ENCODE measurements at regions not wholly inside any gene's neighbourhood (a gene's known extent, or its start where the extent isn't known, plus 50 kb on each side); places are given as distances from the start of the nearest gene placed in this dataset.
A peak's percentile ranks its signal among the peaks of the same experiment; 100 is the strongest.

DNA sequence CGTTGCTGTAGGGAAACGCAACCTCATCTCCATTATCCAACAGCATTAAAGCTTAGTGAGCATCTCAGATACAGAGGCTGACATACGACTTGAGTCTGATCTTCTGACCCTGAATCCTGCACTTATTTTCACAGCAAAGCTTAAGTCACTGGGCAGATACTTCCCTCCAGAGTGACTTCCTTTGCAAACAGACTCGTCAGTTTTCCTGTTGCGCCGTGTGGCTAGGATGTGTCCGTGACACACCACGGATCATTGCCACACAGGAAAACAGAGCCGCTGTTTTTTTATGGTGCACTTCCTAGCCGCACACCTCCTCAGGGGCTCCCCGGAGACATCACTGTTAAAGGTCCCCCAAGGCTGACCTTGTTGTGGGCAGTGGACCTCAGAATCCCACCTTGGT lies 94.9 kb upstream of the MKI67 start:
- no peak for DNase-seq (ENCODE audit: extremely low read depth in 1 of 2, low read depth in 1 of 2)

DNA sequence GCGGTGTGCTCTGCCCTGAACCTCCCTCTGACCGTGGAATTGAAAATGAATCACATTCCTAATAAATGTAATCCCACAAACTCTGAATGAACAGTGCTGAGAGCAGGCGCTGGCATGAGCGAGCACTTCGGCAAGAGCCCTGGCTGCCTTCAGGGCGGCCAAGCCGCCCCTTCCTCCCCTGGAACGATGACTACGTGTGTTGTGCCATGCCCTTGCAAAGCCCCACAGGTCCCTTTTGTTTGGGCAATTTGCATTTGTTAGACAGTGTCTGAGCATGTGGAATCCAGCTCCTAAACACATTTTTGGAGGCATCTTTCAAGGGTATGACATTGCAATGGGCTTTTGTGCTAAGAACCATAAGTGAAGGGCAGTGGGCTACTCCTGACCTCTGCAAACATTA lies 95.6 kb upstream of the MKI67 start:
- DNase-seq (ENCODE audit: extremely low read depth in 1 of 2, low read depth in 1 of 2) = no peak

DNA sequence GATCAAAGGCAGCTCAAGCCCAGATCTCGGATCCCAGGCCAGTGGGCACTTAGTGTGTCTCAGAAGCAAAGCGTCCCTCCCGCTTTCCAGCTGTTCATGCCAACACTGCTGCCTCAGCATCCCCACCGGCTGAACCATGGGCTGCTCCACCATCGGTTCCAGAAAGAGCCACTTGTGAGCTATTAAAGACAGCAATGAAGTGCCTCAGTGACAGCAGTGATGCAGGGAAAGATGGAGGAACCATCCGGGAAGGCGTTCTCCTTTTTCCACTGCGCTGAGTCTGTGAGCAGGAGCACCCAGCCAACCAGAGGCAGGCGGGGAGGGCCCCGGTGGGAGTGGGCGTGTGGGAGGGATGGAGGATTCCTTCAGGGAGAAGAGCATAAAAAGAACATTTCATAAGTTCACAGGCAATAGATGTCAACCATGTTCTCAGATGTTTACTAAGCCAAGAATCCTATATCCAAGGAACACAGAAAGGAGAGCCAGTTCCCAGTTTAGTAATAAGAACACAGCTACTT lies 96.2 kb upstream of the MKI67 start:
- DNase-seq (ENCODE audit: extremely low read depth in 1 of 2, low read depth in 1 of 2) = no peak

DNA sequence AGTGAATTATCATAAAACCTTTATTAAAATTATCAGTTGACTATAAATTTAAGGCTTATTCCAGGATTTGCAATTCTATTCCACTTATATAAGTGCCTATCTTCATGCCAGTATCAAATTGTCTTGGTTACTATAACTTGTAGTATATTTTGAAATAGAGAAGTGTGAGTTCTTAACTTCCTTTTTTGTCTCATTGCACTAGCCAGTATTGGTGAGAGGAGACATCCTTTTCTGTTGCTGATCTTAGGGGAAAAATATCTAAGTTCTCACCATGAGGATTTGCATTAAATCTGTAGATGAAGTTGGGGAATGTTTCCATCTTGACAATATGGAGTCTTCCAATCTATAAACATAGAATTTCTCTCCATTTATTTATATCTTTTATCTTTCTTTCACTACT lies 104.2 kb upstream of the MKI67 start:
- DNase-seq (ENCODE audit: extremely low read depth in 1 of 2, low read depth in 1 of 2) = no peak

DNA sequence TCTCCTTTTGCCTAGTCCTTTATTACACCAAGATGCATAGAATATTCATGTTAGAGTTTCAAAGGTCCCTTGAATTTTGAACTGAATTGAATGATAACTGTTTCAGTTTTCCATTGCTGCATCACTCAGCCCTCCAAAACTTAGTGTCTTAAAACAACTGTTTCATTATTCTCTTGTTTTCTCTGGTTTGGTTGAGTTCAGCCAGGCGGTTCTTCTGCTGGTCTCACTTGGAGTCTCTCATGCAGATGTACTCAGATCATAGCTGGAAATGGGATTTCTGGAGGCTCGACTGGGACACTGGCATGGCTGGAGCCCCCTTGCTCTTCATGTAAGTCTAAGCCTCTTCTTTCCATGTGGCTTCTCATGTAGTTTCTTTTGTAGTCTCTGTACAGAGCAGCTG lies 107.2 kb upstream of the MKI67 start:
- no peak for DNase-seq (ENCODE audit: extremely low read depth in 1 of 2, low read depth in 1 of 2)

DNA sequence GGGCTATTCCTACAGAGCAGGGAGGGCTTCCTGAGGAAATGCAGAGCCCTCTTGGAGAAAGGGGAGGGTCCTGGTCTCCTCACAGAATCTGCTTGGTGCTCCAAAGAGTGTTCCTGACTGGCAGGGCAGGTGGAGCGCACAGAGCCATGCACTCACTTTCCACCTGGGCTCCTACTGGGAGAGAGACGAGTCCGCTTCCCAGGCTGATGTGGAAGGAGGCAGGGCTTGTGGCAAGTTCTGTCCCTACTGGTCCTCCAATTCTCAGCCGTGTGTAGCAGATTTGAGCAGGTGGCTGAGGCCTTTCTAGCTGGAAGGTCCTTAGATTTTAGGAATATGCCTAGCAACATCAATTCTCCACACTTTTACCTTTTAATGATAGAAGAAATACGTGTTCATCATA lies 111.5 kb upstream of the MKI67 start:
- no peak for DNase-seq (ENCODE audit: extremely low read depth in 1 of 2, low read depth in 1 of 2)

DNA sequence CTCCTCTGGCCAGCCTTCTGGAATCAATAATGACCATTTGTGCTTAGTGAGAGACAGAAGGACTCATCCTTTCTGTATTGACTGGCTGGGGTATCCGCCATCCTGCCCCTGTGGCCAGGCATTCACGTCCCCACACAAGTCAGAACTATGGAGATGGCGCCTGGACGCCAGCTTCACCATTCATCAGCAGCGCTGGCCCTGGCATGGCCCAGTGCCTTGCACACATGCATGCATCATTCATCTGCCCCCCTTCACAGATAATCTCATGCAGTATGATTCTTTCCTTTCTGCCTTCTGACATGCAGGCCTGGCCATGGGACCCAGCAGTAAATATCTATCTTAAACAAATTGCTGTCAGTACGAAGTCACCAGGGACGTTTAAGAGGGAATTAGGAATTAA lies 114.8 kb upstream of the MKI67 start:
- DNase-seq (ENCODE audit: extremely low read depth in 1 of 2, low read depth in 1 of 2) = no peak

DNA sequence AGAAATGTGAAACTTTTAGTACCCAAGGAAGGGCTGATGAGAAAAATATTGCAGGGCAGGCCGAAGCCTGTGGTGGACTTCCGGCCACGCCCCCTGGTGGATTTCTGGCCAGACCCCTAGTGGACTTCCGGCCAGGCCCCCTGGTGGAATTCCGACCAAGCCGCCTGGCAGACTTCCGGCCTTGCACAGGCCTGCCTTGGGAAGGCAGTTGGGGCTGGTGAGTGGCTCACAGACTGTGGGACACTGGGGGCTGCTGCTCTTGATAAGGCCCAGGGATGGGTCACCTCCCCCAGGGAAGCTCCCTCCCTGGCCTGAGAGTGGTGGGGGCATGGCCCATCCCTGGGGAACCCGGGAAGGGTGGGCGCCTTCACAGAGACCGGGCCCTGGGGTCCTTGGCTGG lies 116.4 kb upstream of the MKI67 start:
- no peak for DNase-seq (ENCODE audit: extremely low read depth in 1 of 2, low read depth in 1 of 2)

DNA sequence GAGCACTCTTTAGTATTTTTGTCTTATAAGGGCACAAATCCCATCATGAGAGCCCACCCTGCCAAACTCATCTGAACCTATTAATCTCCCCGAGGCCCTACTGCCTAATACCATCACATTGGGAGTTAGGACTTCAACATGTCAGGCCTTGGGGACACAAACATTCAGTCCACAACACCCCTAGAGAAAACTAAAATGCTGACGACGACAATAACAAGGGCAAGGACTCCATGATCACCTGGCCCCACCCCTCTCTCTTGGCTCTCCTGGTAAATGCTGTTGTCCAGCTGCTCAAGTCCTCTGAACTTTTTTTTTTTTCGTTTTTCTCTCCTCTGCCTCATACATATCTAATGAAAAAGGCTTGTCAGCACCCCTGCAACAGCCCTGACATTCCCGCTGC lies 118.8 kb upstream of the MKI67 start:
- no peak for DNase-seq (ENCODE audit: extremely low read depth in 1 of 2, low read depth in 1 of 2)

DNA sequence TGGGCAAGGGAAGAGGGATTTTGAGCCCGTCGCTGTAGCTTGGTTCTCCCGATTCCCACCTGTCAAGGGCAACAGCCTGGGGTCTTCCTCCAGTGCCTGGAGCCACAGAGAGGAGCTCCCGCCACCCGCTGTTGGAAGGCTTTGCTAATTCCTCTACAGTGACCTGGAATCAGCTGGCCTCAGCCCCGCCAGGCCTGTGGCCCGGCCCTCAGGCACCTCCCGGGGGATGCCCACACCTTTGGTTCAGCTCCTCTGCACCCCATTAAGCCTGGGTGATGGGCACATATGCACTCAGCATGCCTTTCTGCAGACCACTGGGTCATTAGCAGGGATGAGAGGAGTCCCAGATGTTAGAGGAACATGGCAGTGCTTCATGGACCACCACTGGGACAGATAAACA lies 121.4 kb upstream of the MKI67 start:
- no peak for DNase-seq (ENCODE audit: extremely low read depth in 1 of 2, low read depth in 1 of 2)

DNA sequence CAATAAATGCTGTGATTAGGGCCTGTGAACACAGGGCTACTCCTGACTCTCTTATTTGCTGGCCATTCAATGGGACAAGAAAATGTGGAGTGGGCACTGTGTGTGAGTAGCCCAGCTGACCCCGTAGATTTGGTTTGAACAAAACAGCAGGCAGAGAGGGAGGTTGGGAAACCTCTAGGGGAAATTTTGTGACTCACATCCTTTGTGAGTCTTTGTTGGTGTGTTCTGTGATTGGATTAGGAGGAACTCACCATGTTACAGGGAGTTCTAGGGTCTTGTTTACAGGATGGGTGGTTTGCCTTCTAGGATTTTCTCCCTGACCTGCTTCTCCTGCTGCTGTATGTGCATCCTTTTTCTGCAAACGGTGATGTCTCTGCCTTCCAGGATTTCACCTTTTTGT lies 128.3 kb upstream of the MKI67 start:
- no peak for DNase-seq (ENCODE audit: extremely low read depth in 1 of 2, low read depth in 1 of 2)

DNA sequence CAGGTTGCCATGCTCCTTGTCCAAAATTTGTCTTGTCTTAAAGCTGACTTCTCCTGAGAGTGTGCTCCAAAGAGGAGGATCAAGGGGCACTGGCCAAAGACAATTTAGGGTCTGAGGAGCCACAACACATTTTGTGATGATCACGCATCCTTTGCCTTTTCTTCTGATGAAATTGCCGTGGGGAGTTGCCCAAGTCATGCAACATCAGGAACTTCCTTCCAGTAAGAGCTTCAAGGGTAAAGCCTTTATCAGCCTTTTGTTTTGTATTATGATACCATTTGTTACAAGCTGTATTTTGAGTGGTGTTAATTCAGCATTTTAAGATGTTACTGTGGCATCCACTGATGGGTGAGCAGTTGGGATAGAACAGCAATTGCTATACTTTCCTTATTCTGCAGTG lies 131.2 kb upstream of the MKI67 start:
- no peak for DNase-seq (ENCODE audit: extremely low read depth in 1 of 2, low read depth in 1 of 2)

DNA sequence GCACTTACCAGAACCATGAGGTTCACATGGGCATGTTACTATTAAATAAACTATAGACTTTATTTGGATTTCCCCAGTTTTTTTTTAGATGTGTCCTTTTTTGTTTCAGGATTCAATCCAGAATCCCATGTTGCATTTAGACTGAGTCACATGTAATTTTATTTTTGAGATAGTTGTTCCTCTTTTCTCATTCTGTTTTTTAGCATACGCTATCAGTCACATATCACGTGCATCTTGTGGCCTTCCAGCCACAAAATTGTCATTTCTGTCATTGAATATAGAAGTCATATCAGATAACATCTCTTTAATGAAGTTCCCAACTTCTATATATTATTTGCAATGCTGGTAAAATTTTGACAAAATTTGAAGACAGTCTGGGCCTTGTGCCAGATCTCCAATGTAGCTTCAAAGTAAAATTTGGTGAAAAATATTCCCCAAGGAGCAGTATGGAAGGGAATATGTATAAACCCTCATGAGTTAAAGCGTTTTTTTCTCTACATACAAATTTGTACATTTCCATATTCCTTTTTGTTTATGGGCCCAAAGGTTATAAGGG lies 132.3 kb upstream of the MKI67 start:
- no peak for DNase-seq (ENCODE audit: extremely low read depth in 1 of 2, low read depth in 1 of 2)

DNA sequence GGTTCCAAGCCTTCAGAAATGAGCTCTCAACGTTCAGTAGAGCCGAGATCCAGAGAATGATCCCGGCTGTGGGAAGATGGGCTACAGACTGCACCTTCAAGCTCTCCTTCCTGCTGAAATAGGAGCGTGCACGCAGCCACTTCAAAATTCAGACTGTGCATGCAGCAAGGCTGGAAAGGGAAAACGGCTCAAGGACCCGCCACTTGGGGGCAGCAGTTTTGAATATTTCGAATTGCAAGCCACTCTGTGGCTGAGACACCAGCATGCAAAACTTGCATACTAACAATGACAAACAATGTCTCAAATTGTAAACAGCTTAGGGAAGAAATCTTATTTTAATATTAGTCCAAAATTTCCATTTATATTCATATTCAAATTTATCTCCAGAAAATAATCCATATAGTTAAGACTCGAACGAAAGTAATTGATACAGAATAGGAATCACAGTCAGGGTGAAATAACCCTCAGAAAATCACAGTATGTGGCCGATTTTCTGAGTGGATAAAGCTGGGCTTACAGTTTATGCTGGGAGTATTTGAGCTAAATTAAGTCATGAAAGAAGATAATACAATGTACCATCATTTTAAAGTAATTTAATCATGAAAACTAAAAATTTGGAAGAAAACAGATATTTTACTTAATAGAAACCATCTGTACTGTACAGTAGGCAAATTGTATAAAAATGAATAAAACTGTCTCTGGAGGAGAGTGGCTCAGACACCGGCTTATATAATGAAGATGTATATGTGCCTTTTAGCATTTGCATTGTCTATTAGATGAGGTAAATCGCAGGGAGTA lies 137.9 kb upstream of the MKI67 start:
- DNase-seq (ENCODE audit: extremely low read depth in 1 of 2, low read depth in 1 of 2) = peak in 1 of 2 donors; percentile 25

DNA sequence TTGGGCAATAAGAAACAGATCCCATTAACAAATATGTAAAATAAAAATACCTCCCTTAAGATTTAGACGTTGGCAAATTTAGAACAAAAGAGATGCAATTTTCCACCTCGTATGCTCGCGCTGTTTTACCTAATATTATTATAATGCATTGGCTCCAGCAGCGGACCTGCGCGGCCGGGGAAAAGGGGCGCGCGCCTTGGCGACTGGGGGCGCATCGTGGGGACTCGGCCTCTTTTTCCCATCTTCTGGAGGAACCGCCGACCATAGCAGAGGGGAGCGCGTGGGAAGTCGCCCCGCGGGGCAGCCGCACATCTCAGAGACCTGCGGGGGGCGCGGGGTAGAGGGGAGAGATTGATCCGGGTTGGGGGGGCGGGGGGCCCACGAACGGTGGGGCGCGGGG lies 139.4 kb upstream of the MKI67 start:
- no peak for DNase-seq (ENCODE audit: extremely low read depth in 1 of 2, low read depth in 1 of 2)

DNA sequence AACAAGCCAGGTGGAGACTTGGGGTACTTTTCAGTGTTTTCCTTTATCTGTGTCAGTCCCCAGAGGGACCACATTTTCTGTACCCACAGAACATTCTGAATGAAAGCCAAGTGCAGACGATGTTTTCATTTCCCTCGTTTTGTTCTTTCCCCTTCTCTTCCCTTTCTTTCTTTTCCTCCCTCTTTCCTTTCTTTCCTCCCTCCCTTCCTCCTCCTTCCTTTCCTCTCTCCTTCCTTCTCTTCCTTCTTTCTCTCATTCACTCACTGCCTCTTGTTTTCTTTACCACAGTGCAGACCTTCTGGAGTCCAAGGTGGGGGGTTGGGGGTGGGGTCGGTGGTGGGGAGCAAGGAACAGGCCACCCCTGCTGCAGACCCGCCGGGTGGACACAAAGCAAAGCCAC lies 141.4 kb upstream of the MKI67 start:
- DNase-seq (ENCODE audit: extremely low read depth in 1 of 2, low read depth in 1 of 2) = no peak

DNA sequence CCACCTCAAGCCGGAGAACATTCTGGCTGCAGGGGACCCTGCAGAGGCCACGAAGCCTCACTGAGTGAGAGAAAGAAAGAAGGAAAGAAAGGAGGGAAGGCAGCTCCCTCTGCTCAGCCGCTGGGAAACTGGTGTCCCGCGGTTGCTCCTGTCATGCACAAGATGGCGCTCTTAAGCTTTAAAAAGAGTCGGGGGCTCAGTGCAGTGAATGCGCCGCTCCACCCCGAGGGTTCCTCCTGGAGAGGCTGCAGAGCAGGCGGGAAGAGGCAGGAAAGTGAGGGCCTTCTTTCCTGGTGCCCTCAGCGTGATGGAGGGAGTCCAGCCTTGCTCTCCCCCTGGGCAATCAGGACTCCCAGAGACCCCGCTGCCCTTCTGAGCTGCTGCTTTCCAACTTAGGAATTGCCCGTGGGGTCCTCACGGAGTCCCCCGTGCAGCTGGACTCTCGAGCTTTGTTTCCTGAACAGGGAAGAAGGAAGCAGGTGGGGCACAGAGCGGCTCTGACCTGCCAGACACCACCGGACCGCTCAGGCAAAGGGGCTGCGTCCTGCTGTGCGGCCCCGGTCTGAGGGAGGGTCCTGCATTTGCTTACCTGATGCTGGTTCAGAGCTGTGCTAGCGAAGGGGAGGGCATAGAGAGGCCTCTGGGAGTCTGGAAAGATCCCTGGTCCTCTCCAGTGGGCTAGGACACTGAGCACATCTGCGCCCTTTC lies 141.9 kb upstream of the MKI67 start:
- no peak for DNase-seq (ENCODE audit: extremely low read depth in 1 of 2, low read depth in 1 of 2)

DNA sequence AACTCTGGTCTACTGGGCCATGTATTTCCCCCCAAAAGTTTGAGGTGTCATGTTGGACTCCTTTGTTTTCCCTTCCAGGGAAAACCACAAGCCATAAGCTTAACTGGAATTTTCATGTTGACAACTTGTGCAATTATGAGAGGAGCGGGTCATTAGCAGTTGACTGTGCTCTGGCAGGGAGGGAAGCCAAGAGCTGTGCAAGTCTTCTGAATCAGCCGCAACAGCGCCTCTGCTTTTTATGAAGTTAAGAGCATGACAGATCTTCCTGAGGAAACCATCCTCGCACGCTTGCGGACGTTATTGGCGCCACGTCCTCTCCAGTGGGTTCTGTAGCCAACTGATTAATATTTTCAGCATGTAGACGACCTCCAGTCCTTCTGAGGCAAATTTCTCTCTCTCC lies 148.7 kb upstream of the MKI67 start:
- DNase-seq (ENCODE audit: extremely low read depth in 1 of 2, low read depth in 1 of 2) = no peak

DNA sequence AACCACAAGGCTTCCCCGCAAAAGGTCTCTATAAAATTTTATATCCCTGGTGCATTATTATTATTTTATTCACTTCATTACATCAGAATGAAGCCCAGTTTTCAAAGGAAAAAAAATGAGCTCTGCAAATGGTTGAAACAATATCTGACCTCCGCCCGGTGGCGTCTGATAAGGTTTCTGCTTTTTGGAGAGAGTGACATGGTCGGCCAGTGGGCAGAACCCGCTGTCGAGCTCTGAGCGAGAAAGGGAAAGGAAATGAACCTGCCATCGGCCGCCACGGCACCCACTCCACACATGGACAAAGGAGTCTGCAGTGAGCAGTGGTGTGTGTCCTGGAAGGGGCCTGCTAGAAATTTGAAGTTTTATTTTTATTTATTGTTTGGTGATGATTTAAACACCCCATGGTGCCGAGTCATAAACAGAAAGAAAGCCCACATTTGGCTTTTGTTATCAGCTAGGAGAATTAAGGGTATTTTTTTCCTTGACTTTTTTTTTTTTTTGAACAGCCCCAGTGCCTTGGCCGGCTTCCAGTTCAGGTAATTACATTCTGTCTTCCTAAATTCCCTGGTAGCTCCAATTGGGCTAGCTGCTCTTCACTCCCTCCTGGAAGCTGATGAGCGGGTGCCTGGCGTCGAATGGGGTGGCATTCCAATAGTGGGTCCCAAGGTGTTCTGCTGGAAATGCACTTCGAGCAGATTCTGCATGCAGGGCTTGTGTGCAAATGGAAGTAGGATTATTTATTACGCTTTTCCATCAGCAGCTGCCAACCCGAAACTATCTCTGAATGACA lies 149.4 kb upstream of the MKI67 start:
- no peak for DNase-seq (ENCODE audit: extremely low read depth in 1 of 2, low read depth in 1 of 2)

DNA sequence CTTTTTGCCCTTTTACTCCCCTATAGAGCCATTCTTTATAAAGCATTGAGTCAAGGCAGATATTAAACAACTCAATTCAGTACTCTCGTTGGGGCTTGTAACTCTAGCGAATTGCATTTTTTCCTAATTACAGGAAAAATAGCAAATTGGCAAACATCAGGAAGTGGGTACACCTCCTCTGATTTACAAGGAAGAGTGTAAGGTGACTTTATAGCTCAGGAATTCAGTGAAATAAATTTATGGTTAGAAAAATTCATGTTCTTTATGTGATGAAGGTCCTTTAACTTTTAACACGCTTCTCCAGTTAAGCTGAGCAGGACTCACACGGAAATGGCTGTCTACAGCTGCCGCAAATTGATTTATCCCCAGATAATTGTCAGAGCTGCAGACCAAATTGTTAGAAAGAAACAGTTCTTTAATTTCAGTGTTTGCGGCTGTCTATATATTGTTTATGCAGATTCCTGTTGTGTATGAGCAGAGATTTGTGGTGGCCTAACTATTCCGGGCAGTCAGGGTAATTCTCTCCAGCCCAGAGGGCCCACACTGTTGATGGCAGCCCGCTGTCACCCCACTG lies 151.1 kb upstream of the MKI67 start:
- no peak for DNase-seq (ENCODE audit: extremely low read depth in 1 of 2, low read depth in 1 of 2)

DNA sequence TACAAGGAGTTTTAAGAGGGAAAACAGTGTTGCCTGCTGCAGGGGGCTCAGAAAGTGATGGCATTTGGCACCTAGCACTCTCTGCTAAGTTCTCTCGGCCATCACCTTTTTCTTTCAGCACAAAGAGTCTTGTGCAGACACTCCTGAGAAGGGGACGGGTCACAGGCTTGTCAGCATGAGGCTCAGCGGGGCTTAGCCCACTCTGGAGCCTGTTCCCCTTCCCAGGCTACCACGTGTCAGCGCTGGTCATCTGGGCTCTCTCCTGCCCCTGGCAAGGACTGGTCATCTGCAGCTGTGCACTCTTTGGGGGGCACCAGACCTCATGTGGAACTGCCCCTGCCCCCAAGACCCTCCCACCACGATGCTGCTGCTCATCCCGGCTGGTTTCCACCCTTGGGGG lies 152.1 kb upstream of the MKI67 start:
- DNase-seq (ENCODE audit: extremely low read depth in 1 of 2, low read depth in 1 of 2) = no peak

Measured in stimulated activated CD8-positive, alpha-beta memory T cell treated with anti-CD3 and anti-CD28 coated beads, Interleukin-7, amount 100 ng/mL, for 48 hours (primary cell).